SK-N-SH (cell line): ENCODE measurements at regions not wholly inside any gene's neighbourhood (a gene's known extent, or its start where the extent isn't known, plus 50 kb on each side); places are given as distances from the start of the nearest gene placed in this dataset.

Source experiments
- CHD2 ChIP-seq: fragments of 150-350 bp; IDR thresholded peaks from 2 replicates; pipeline ENCODE4 v1.6.1; 2018; ENCODE audit warnings: low read length; ENCODE audit not compliant: partially characterized antibody
- CTCF ChIP-seq: fragments of 200-600 bp; sonication (generic); IDR thresholded peaks from 2 replicates; pipeline ENCODE4 v1.6.1; 2017; ENCODE audit warnings: antibody characterized with exemption, mild to moderate bottlenecking, moderate library complexity
- ELF1 ChIP-seq: IDR thresholded peaks from 2 replicates; pipeline ENCODE4 v1.4.0; 2012
- EP300 ChIP-seq, 2 experiments: IDR thresholded peaks; 2 replicates each; pipeline versions ENCODE4 v1.4.0 to v1.6.1; 2012; ENCODE audit warnings: borderline replicate concordance in 1 of 2, low read depth in 1 of 2, low read length in 1 of 2
- GATA2 ChIP-seq: sonication (generic); formaldehyde crosslinking; IDR thresholded peaks from 2 replicates; pipeline ENCODE4 v1.5.0; 2020; ENCODE audit warnings: mild to moderate bottlenecking, missing genetic modification reagents
- MAX ChIP-seq: IDR thresholded peaks from 2 replicates; pipeline ENCODE4 v1.4.0; 2012; ENCODE audit warnings: low read depth
- POLR2AphosphoS5 ChIP-seq: IDR thresholded peaks from 2 replicates; pipeline ENCODE4 v1.6.1; 2012; ENCODE audit warnings: low read depth, low read length
- RAD21 ChIP-seq: IDR thresholded peaks from 2 replicates; pipeline ENCODE4 v1.6.1; 2012; ENCODE audit warnings: mild to moderate bottlenecking, low read length
- SIN3A ChIP-seq: IDR thresholded peaks from 2 replicates; pipeline ENCODE4 v1.6.1; 2012; ENCODE audit warnings: low read depth, mild to moderate bottlenecking, low read length, moderate library complexity, borderline replicate concordance
- TEAD4 ChIP-seq: IDR thresholded peaks from 2 replicates; pipeline ENCODE4 v1.4.0; 2012; ENCODE audit warnings: mild to moderate bottlenecking, borderline replicate concordance; ENCODE audit not compliant: insufficient read depth

GRCh38 chr11:64437426-64437825 lies 78.5 kb downstream of the RPS6KA4 start:
- no peak for TF ChIP-seq TEAD4
- TF ChIP-seq POLR2AphosphoS5: no peak
- TF ChIP-seq ELF1: no peak
- TF ChIP-seq EP300 (IDR thresholded peaks at IDR 0.05; ENCODE audit: borderline replicate concordance in 1 of 2, low read depth in 1 of 2, low read length in 1 of 2): no peak
- TF ChIP-seq CTCF: no peak
- TF ChIP-seq MAX: no peak
- TF ChIP-seq CHD2: no peak
- TF ChIP-seq RAD21: no peak
- no peak for TF ChIP-seq SIN3A
- TF ChIP-seq GATA2 (CRISPR knock-in tag): no peak
